ENCODE measurements at regions not wholly inside any gene's neighbourhood (a gene's known extent, or its start where the extent isn't known, plus 50 kb on each side); places are given as distances from the start of the nearest gene placed in this dataset.

DNA sequence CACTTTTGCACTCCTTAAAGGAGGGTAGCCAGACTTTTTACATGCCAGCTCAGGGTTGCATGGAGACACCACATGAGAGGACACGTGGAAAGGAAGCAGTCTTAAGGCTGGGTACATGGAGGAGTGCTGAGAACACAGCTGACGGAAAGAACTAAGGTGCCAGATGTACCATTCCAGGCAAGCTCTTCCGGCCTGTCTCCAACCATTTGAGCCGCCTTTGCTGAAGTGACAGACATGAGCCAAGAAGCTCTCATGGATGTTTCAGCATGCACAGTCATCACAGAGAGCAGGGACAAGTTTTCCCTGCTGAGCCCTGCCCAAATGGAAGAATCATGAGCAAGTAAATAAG lies 83.4 kb upstream of the BMP2K start:
- no peak for TF ChIP-seq POLR2A (IDR thresholded peaks at IDR 0.05; ENCODE audit: low read length)
- TF ChIP-seq GATA1 (IDR thresholded peaks at IDR 0.05; ENCODE audit: low read depth, low read length): no peak
